Fibroblast of mammary gland (primary cell): ENCODE measurements at regions not wholly inside any gene's neighbourhood (a gene's known extent, or its start where the extent isn't known, plus 50 kb on each side); places are given as distances from the start of the nearest gene placed in this dataset.

ENCODE experiments used
- DNase-seq: peaks from one replicate; pipeline ENCODE4 v3.0.0-alpha.2; 2010; ENCODE audit warnings: low read depth
- H3K4me3 ChIP-seq: 2 replicates; pipeline ENCODE4 v1.5.1; 2011; ENCODE audit warnings: low read depth, mild to moderate bottlenecking, low read length, moderate library complexity; ENCODE audit not compliant: control insufficient read depth
- CTCF ChIP-seq: conservative IDR thresholded peaks from 2 replicates; pipeline ENCODE4 v1.5.1; 2011; ENCODE audit warnings: low read depth, low read length, inconsistent platforms; ENCODE audit not compliant: control insufficient read depth, insufficient read depth

GRCh38 chrX:151852294-151852693 is 60.4 kb upstream of the MAGEA4 start:
- no peak overlapping the region for H3K4me3 ChIP-seq
- DNase-seq, result no peak
- TF ChIP-seq CTCF, result peak; percentile 14

GRCh38 chrX:151854726-151855495 is 57.8 kb upstream of the MAGEA4 start:
- no peak for TF ChIP-seq CTCF
- H3K4me3 ChIP-seq, result no peak overlapping the region
- DNase-seq, result no peak

- no peak for DNase-seq
- TF ChIP-seq CTCF, result no peak
- H3K4me3 ChIP-seq, result no peak overlapping the region
These were observed 53.2 kb upstream of the MAGEA4 start for GRCh38 chrX:151859481-151859880.

GRCh38 chrX:151860827-151861226 is 51.9 kb upstream of the MAGEA4 start:
- no peak for TF ChIP-seq CTCF
- no peak for DNase-seq
- H3K4me3 ChIP-seq, result no peak overlapping the region
